ENCODE measurements at regions not wholly inside any gene's neighbourhood (a gene's known extent, or its start where the extent isn't known, plus 50 kb on each side); places are given as distances from the start of the nearest gene placed in this dataset.

DNA sequence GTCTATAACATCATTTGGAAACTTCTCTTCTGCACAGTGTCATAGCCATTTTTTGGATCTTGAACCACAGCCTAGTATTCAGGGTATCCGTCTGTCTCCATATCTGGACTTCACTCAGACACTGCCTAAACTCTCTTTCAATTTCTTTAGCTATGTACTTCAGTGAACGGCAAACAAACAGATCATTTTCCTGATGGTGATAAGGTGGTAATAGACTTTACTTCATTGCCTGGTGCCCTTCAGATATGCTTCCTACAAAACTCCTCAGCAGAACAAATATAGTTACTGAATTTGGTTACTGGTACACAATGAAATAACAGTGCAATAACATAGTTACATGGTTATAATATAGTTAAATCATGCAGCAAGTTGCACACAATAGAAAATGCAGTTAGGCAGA is 348.2 kb downstream of the ZSWIM6 start:
- H3K4me1 Mint-ChIP-seq (ENCODE audit: low read depth) = no peaks in the 10 kb centered on the region

DNA sequence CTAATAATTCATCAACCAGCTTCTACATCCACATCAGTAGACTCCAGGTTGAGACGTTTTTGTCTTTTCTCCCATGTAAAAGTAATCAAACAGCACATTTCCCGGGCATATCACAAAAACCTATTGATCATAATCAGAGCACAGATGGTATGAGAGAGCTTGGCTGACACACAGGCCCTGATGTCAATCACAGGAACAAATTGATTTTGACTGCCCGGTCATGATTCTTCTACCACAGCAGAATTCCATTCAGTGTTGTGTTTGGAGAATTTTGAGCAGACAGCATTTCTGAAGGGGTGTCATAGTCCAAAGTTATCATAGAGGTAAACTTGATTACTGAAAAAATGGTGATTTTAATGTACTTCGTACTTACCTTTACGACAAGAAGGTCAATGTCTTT is 351.1 kb downstream of the ZSWIM6 start:
- intact Hi-C loops (cut with micrococcal nuclease) = no loop called here
- CTCF ChIA-PET = no interaction called here
- H3K4me3 Mint-ChIP-seq = no peak overlapping the region

More for the DNA sequence above, 348.2 kb downstream of the ZSWIM6 start:
- H3K27ac Mint-ChIP-seq = no peak overlapping the region
- H3K9me3 Mint-ChIP-seq = no peaks in the 10 kb centered on the region
- intact Hi-C loops (cut with micrococcal nuclease) = no loop called here
- CTCF ChIA-PET = interaction anchor here (1.1 to 1.5 kb wide), 2 partner anchors 19 to 21 kb away, joined by 3 read pairs; no protein-coding TSS in a partner anchor
- H3K36me3 Mint-ChIP-seq (ENCODE audit: low read depth) = no peaks in the 10 kb centered on the region
- DNase-seq = no peak
- peaks cover 15% of the 10 kb centered on the region for H3K27me3 Mint-ChIP-seq (ENCODE audit: low read depth)
- H3K4me3 Mint-ChIP-seq = no peak overlapping the region

DNA sequence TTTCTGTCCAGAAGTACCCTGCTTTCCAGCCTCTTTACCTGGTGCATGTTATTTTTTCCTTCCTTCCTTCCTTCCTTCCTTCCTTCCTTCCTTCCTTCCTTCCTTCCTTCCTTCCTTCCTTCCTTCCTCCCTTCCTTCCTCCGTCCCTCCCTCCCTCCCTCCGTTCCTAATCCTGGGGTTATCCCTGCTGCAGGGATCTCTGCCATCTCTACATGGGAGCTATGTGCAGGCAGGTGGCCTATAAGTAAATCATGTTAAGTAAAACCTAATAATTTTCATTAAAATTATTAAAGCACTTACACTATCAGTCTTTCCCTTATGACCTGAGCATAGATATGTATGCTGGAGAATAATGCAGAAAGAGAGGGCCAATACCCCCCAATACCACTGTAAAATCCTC is 351.9 kb downstream of the ZSWIM6 start:
- no peak for DNase-seq
- H3K9me3 Mint-ChIP-seq = no peaks in the 10 kb centered on the region
- CTCF ChIA-PET = no interaction called here
- no peak overlapping the region for H3K27ac Mint-ChIP-seq
- H3K27me3 Mint-ChIP-seq (ENCODE audit: low read depth) = peaks cover 13% of the 10 kb centered on the region
- H3K4me3 Mint-ChIP-seq = no peak overlapping the region
- H3K36me3 Mint-ChIP-seq (ENCODE audit: low read depth) = no peaks in the 10 kb centered on the region
- intact Hi-C loops (cut with micrococcal nuclease) = no loop called here
- no peaks in the 10 kb centered on the region for H3K4me1 Mint-ChIP-seq (ENCODE audit: low read depth)

More for the DNA sequence above, 351.1 kb downstream of the ZSWIM6 start:
- Mint-ChIP-seq H3K27ac (no peak overlapping the region), H3K9me3 (no peaks in the 10 kb centered on the region), H3K36me3 (ENCODE audit: low read depth) (no peaks in the 10 kb centered on the region), H3K4me1 (ENCODE audit: low read depth) (no peaks in the 10 kb centered on the region), H3K27me3 (ENCODE audit: low read depth) (peaks cover 18% of the 10 kb centered on the region)
- no peak for DNase-seq

DNA sequence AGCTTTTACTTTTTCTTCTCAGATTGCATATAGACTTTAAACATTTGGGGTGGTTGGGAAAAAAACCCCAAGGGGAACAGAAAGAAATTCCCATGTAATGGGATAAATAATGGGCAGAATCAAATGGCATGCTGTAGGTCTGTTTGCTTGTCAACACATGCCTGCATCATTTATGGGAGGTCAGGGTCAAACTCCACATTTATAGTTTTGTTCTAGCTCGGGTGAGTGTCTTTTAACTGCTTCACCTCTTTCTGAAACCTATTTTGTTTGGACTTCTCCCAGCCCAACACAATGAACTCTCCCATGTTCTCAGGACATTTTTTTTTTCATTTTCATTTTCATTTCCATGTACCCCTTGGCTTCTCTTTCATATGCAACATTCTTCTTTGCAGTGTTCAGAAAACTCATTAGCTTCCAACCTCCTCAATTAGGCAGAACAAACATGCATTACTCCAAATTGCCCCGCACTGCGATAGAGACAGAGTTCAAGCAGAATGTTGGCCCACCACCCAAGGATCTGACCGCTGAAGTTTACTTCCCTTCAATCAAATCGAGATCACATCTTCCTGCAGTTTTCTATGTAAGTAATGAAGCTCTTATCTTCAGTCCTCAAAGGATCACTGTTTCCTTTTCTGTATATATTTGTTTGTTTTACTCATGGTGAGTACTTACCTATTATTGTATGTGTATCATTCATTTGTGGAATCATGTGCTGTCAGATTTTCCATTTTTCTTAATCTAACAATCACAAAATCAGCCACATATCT is 354.6 kb downstream of the ZSWIM6 start:
- CTCF ChIA-PET = no interaction called here
- Mint-ChIP-seq H3K4me1 (ENCODE audit: low read depth) (no peaks in the 10 kb centered on the region), H3K9me3 (no peaks in the 10 kb centered on the region), H3K4me3 (no peak overlapping the region), H3K36me3 (ENCODE audit: low read depth) (no peaks in the 10 kb centered on the region), H3K27me3 (ENCODE audit: low read depth) (peaks cover 20% of the 10 kb centered on the region), H3K27ac (no peak overlapping the region)
- intact Hi-C loops (cut with micrococcal nuclease) = no loop called here
- no peak for DNase-seq

DNA sequence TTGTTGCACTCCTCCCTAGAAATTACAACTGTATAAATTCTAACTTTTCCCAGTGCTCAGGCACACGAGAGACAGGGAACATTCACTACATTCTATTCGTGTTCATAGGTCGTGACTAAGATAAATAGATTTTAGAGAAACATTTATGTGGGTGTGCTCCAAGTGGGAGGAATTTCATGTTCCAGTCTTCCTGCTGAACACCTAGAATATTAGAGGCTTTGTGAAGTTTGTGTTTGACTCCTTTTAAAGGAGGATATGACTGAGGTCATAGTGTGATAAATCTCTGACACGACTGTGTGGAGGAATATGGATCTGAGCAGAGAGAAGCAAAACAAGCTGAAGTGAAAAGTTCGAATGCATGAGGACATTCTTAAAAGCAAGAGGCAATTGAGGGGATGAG is 355.3 kb downstream of the ZSWIM6 start:
- H3K27ac Mint-ChIP-seq = no peak overlapping the region
- intact Hi-C loops (cut with micrococcal nuclease) = no loop called here
- no peaks in the 10 kb centered on the region for H3K4me1 Mint-ChIP-seq (ENCODE audit: low read depth)
- no peaks in the 10 kb centered on the region for H3K36me3 Mint-ChIP-seq (ENCODE audit: low read depth)
- H3K27me3 Mint-ChIP-seq (ENCODE audit: low read depth) = peaks cover 20% of the 10 kb centered on the region
- CTCF ChIA-PET = no interaction called here
- DNase-seq = no peak
- peaks cover 3% of the 10 kb centered on the region for H3K9me3 Mint-ChIP-seq
- H3K4me3 Mint-ChIP-seq = no peak overlapping the region

DNA sequence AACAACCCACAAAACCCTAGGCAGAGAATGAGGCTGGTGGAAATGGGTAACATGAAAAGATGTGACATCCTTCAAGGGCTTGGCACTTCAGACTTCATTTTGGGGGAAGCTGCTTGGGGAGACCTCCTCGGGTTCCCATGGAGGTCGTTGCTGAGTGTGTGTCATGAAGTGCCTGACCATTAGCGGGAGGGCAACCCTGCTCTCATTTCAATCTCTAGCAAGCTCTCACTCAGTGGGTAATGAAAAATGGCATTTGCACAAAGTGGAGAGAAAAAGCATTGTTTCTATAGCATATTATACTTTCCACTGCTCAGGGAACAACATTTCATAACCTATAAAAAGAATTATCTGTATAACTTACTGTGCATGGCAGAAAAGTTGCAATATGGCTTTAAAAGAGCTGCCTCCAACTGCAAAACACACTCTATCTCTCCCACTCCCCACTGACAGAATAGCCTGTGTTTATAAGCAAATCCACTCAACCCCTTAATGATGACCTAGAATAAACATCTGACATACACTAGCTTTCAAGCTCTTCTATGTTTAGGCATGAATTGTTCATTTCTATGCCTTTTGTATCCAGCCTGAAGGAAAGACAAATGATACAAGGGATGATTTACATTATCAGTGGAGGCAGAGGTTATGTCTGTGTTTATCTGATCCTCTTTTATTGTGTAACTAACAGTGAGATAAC is 357.2 kb downstream of the ZSWIM6 start:
- no peak overlapping the region for H3K4me3 Mint-ChIP-seq
- H3K27me3 Mint-ChIP-seq (ENCODE audit: low read depth) = peaks cover 21% of the 10 kb centered on the region
- DNase-seq = no peak
- H3K36me3 Mint-ChIP-seq (ENCODE audit: low read depth) = no peaks in the 10 kb centered on the region
- H3K9me3 Mint-ChIP-seq = peaks cover 5% of the 10 kb centered on the region
- CTCF ChIA-PET = no interaction called here
- H3K27ac Mint-ChIP-seq = no peak overlapping the region
- no peaks in the 10 kb centered on the region for H3K4me1 Mint-ChIP-seq (ENCODE audit: low read depth)
- intact Hi-C loops (cut with micrococcal nuclease) = no loop called here

DNA sequence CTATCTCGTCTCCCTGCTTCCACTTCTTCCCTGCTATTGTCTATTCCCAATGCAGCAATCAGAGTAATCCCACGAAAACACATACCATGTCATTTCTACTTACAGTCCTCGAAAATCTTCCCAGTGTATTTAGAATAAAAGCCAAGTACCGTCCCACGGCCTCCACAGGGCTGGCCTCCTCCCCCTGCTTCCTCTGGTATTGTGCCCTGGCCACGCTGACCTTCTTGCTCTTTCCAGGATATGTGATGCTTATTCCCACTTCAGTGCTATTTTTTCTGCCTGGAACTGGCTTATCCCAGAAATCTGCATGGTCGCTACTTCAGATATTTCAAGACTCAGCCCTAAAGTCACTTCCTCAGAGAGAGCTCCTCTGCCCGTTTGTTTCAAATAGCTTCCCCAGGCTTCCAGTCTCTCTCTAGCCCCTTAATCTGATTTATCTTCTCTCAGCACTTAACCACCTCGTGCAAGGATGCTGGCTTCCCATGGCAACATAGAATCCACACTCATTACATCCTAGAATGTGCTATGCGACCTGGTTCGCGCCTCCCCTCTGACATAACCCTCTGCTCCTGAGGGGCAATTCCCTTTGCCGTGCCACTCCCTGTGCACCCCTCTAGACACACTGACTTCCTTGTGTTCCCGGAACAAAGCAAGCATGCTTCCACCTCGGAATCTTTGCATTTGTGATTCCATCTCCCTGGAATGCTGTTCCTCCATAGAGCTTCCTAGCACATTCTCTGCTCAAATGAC is 365.9 kb downstream of the ZSWIM6 start:
- Mint-ChIP-seq H3K27ac (no peak overlapping the region), H3K27me3 (ENCODE audit: low read depth) (peaks cover 4% of the 10 kb centered on the region), H3K9me3 (peaks cover 2% of the 10 kb centered on the region), H3K4me3 (no peak overlapping the region), H3K4me1 (ENCODE audit: low read depth) (no peaks in the 10 kb centered on the region), H3K36me3 (ENCODE audit: low read depth) (no peaks in the 10 kb centered on the region)
- intact Hi-C loops (cut with micrococcal nuclease) = no loop called here
- DNase-seq = no peak
- CTCF ChIA-PET = interaction anchor here (0.6 to 1.2 kb wide), 2 partner anchors 16 to 237 kb away, joined by 3 read pairs; no protein-coding TSS in a partner anchor

DNA sequence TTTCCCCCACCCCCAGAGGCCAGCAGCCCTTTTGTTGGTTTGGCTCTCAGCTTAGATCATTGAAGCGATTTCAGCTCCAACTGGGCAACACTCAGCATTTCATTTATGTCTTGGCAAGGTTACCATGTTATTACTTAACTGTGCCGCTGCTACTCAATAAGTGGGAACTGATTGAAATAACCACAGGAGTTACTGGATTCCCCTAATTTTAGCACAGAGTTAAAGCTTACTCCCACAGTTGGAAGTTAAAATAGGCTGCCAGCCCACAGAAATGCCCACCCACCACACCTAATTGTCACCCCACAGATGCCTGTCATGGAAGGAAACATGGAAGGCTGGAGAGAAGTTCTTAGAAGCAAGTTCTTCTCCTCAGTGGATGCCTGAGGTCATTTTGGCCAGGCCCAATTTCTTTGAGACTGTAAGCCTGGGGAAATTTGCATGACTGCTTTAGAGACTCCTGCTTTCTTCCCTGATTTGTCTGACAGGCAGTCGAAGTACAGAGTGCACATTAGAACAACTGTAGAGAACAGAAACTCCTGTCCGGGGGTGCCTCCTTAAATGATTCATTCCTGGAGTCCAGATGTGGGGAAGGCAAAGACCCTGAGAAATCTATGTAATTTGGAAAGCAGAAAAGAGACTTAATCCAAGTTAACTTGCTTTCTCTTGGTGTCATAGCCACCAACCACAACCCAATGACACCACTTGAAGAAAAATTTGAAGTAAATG is 370.0 kb downstream of the ZSWIM6 start:
- intact Hi-C loops (cut with micrococcal nuclease) = no loop called here
- no peaks in the 10 kb centered on the region for H3K4me1 Mint-ChIP-seq (ENCODE audit: low read depth)
- H3K9me3 Mint-ChIP-seq = no peaks in the 10 kb centered on the region
- H3K27me3 Mint-ChIP-seq (ENCODE audit: low read depth) = peaks cover 4% of the 10 kb centered on the region
- no peak overlapping the region for H3K4me3 Mint-ChIP-seq
- CTCF ChIA-PET = interaction anchor here (0.6 kb wide), 1 partner anchor 21 kb away, joined by 3 read pairs; no protein-coding TSS in a partner anchor
- H3K27ac Mint-ChIP-seq = no peak overlapping the region
- H3K36me3 Mint-ChIP-seq (ENCODE audit: low read depth) = no peaks in the 10 kb centered on the region
- DNase-seq = no peak

DNA sequence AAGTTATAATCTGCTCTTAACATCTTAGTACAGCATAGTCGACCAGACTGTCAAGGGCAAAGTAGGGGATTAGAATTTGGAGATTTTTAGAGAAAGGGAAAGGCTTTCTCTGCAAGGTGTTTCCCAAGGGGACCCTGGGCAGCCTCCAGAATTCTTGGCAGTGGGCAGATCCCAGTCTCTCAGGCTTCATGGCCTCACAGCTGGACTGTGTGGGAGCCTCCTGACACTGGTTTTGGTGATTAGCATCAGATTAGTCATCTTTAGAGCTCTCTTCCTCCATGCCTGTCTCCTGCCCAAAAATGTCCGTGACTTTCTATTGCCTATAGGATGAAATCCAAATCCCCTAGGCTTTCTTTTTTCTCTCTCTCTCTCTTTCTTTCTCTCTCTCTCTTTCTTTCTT is 370.7 kb downstream of the ZSWIM6 start:
- DNase-seq = no peak
- no peak overlapping the region for H3K27ac Mint-ChIP-seq
- H3K36me3 Mint-ChIP-seq (ENCODE audit: low read depth) = no peaks in the 10 kb centered on the region
- no peak overlapping the region for H3K4me3 Mint-ChIP-seq
- H3K4me1 Mint-ChIP-seq (ENCODE audit: low read depth) = no peaks in the 10 kb centered on the region
- CTCF ChIA-PET = interaction anchor here (0.6 kb wide), 1 partner anchor 20 kb away, joined by 3 read pairs; no protein-coding TSS in a partner anchor
- no peaks in the 10 kb centered on the region for H3K9me3 Mint-ChIP-seq
- intact Hi-C loops (cut with micrococcal nuclease) = no loop called here
- H3K27me3 Mint-ChIP-seq (ENCODE audit: low read depth) = peaks cover 6% of the 10 kb centered on the region

DNA sequence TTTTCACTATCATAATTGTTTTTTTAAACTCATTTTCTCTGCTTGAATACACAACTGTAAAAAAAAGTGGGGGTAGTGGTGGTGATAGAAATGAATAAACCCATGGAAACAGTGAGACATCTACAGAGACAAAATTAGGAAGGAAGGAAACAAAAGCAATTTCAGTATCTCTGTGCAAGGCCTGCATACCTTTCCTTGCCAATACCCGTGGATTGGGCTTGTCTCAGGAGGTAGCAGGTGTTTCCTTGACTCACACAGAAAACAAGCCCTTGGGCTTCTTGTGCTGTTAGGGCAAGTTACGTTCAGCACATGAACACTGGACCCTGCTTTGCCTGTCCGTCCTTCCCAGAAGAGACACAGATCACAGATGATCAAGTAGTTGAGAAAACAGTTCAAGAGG is 372.2 kb downstream of the ZSWIM6 start:
- intact Hi-C loops (cut with micrococcal nuclease) = no loop called here
- no peak overlapping the region for H3K27ac Mint-ChIP-seq
- no peak overlapping the region for H3K4me3 Mint-ChIP-seq
- CTCF ChIA-PET = no interaction called here
- no peaks in the 10 kb centered on the region for H3K9me3 Mint-ChIP-seq
- peaks cover 8% of the 10 kb centered on the region for H3K27me3 Mint-ChIP-seq (ENCODE audit: low read depth)
- H3K4me1 Mint-ChIP-seq (ENCODE audit: low read depth) = no peaks in the 10 kb centered on the region
- H3K36me3 Mint-ChIP-seq (ENCODE audit: low read depth) = no peaks in the 10 kb centered on the region
- DNase-seq = no peak

DNA sequence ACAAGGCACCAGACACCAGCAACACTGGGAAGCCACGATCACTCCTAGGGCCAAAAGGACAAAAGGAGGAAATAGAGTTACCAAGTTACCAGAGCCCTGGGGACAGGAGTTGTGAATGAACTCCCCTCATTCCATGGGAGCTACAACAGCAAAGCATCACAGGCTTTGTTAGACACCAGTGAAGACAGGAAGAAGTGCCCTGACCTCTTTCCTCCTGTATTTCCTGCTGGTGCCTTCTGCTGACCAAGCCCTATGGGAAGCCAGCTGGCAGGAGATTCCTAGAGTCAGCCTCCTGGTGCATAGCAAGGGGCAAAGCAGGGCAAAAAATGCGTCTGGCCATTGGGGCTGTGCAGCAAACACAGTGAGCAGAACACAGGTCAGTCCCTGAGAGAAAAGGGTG is 374.7 kb downstream of the ZSWIM6 start:
- H3K9me3 Mint-ChIP-seq = peaks cover 3% of the 10 kb centered on the region
- H3K27ac Mint-ChIP-seq = no peak overlapping the region
- no peak overlapping the region for H3K4me3 Mint-ChIP-seq
- CTCF ChIA-PET = no interaction called here
- no peaks in the 10 kb centered on the region for H3K4me1 Mint-ChIP-seq (ENCODE audit: low read depth)
- peaks cover 8% of the 10 kb centered on the region for H3K27me3 Mint-ChIP-seq (ENCODE audit: low read depth)
- H3K36me3 Mint-ChIP-seq (ENCODE audit: low read depth) = no peaks in the 10 kb centered on the region
- intact Hi-C loops (cut with micrococcal nuclease) = no loop called here
- DNase-seq = no peak

DNA sequence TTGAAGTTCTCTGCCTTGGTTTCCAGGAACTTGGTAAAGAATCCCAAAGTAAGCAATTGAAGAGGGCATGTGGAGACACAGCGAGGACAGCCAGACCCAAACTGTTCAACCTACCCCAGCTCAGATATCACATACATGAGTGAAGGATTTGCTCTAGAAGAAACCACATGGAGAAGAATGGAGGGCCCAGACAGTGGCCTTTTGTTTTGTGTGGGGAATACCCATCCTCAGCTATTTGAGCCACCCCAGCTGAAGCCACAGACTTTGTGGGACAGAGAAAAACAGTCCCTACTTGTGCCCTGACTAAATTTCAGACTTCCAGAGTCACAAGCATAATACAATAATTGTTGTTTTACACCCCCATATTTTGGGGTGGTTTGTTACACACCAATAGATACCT is 387.1 kb downstream of the ZSWIM6 start:
- intact Hi-C loops (cut with micrococcal nuclease) = no loop called here
- H3K9me3 Mint-ChIP-seq = peaks cover 11% of the 10 kb centered on the region
- no peak overlapping the region for H3K4me3 Mint-ChIP-seq
- no peaks in the 10 kb centered on the region for H3K36me3 Mint-ChIP-seq (ENCODE audit: low read depth)
- DNase-seq = no peak
- CTCF ChIA-PET = no interaction called here
- no peaks in the 10 kb centered on the region for H3K4me1 Mint-ChIP-seq (ENCODE audit: low read depth)
- H3K27me3 Mint-ChIP-seq (ENCODE audit: low read depth) = peaks cover 3% of the 10 kb centered on the region
- no peak overlapping the region for H3K27ac Mint-ChIP-seq

Data from activated naive CD4-positive, alpha-beta T cell treated with anti-CD3 and anti-CD28 coated beads for 36 hours (primary cell).